IPS DF 4.7 (cell line): ENCODE measurements at regions not wholly inside any gene's neighbourhood (a gene's known extent, or its start where the extent isn't known, plus 50 kb on each side); places are given as distances from the start of the nearest gene placed in this dataset.
"Not testable (repeated sequence)": the region's sequence is repeated elsewhere in the genome, so short reads cannot be mapped to it uniquely, and the experiment has no call there.

Experiments
- DNase-seq: peaks from one replicate; pipeline ENCODE4 v3.0.0-alpha.2; 2013; ENCODE audit warnings: low spot score; ENCODE audit errors: extremely low read depth

DNA sequence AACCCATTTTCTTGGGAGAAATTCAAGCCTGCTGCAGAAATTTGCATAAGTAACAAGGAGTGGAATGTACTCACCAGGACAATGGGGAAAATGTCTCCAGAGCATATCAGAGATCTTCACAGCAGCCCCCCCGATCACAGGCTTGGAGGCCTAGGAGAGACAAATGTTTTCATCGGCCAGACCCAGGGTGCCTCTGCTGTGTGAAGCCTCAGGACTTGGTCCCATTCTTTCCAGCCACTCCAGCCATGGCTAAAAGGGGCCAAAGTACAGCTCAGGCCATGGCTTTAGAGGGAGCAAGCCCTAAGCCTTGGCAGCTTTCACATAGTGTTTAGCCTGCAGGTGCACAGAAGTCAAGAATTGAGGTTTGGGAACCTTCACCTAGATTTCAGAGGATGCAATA lies 1463.0 kb downstream of the HACE1 start:
- no peak for DNase-seq

DNA sequence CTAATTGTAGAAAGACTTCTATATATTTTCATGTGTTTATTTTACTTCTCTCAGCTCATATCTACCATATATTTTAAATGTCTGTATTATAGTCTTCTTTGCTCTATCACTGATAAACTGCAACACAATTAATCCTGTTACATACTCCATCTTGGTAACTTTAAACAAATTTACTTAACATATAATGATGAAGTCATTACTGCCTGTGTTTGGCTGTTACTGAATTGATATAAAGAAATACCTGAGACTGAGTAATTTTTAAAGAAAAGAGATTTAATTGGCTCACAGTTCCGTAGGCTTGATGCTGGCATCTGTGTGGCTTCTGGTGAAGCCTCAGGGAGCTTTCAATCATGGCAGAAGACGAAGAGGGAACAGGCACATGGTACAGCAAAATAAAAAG lies 1480.4 kb downstream of the HACE1 start:
- DNase-seq, result no peak

DNA sequence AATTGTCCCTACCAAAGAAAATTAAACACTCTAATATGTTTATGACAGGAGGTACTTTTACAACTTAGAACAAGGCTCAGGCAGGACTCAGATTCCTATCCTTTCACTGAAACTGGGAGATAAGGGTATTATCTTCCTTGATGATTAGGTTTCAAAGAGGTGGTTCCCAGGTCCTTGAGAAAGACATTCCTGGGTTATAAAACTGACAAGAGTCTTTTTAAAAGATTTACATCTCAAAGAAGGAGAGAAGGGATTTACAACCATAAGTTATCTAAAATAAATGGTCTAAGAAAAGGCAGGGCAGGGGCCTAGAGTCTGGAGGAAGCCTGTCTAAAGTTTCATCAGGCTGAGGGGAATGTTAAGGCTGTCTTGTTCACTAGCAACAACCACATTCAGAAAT lies 1492.5 kb downstream of the HACE1 start:
- no peak for DNase-seq

DNA sequence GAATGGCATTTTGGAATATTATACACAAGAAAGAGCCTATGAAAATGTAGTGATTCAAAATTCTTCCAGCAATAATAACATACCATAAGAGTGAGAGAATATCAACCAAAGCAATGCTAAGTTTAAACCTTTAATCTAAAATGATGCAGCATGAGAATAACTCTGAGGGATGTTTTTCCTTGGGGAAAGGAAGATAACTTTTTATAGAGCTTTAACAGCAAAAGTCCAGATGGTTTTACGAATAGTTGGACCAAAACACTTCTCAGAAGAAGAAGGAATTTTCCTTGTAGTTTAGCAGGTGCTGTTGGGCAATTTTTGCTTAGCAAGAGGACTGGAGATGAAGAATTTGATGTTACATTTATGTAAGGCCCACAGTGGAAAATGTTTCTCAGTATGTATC lies 1503.2 kb downstream of the HACE1 start:
- DNase-seq, result no peak

DNA sequence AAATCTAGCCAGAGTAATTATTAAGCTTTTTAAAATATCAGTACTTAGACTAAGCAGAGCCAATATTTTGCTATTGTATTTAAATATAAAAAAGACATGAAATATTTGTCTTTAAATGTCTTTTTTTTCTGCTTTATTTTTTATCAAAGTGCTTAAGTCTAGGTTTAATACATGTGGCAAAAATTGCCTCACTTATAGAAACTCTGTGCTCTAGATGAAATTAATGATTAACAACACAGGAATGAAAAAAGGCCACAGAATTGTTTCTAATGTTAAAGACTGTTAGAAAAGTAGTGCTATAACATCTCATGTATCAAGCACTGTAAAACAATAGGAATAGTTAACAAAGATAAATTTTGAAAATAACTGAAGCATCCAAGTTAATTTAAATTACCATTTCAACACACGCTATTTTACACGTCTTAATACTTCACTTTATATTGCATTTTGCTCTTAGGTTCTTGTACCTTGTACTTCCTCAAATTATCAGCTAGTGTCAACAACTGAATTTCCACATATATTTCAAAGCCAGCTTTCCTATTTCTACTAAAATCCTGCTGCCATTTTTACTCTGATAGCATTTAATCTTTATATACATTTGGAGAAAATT lies 1515.1 kb downstream of the HACE1 start:
- no peak for DNase-seq

DNA sequence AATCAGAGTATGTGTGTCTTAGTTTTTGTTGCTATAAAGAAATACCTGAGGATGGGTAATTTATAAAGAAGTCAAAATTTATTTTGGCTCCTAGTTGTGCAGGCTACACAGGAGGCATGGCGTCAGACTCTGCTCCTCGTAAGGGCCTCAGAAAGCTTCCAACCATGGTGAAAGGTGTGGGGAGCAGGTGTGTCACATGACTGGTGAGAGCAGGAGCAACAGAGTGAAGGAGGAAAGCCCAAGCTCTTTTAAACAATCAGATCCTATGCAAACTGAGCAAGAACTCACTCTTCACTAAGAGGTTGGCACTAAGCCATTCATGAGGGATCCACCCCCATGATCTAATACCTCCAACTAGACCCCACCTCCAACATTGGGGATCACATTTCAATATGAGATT lies 1524.3 kb downstream of the HACE1 start:
- DNase-seq, result no peak

DNA sequence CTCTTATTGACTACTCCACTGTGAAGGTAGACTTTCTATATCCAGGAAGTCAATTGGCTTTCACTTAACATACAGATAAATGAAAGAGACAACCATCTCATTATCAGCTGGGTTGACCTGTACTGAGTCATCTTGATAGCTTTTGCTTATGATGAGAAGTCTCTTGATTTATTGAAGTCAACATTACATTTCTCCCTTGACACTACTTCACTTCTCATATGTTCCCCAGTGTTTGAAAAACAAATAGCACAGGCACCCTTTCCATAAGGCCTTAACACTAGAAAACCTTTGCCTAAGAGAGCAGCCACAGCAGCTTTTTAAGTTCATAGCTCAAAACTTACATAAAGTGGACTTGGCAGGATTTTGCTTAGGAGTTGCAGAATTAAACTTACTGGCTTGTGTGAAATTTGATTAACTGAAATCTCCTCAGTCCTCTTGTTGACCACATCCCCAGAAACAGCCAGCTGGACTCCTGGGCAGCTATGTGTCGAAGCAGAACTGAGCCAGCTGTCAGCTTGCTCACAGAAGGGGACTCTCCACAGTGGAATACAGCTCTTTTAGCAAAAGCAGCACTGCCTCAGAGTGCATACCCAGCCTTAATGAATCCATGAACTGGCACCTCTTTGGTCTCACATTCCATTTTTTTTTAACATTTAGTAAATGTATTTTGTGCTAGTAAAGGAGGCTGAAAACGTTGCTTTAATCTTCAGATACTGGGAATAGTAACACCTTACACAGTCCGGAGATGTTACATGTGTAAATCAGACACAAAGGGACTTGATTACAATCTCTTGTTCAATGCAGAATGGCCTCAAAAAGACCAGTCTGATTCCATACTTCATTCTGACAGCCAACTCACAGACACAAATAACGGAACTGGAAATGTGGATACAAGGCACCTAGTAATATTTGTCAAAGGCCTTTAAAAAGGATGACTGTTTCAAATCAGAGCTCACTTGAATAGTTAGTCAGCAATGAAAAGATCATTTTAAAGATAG lies 1532.7 kb downstream of the HACE1 start:
- no peak for DNase-seq

DNA sequence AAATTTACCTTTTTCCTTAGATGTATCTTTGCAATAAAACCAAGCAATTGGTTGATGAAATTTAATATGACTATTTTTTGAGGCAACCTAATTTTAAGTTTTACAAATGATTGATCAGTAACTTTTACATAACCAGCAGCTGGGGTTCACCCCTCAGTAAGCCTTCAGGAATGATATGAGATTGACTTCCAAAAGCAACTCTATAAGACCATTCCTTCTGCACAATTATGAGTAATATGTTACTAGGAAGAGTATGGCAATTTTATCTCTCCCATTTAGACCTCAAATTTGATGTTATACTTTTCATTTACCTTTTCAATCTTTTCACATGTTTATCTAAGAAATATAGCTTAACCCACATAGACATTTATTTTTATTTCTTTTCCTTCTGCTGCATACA lies 1546.3 kb downstream of the HACE1 start:
- DNase-seq, result no peak

DNA sequence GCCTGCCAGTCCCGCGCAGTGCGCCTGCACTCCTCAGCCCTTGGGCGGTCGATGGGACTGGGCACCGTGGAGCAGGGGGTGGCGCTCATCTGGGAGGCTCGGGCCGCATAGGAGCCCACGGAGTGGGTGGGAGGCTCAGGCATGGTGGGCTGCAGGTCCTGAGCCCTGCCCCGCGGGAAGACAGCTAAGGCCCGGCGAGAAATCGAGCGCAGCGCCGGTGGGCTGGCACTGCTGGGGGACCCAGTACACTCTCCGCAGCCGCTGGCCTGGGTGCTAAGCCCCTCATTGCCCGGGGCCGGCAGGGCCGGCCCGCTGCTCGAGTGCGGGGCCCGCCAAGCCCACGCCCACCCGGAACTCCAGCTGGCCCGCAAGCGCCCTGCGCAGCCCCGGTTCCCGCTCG lies 1565.3 kb downstream of the HACE1 start:
- not testable (repeated sequence) for DNase-seq

DNA sequence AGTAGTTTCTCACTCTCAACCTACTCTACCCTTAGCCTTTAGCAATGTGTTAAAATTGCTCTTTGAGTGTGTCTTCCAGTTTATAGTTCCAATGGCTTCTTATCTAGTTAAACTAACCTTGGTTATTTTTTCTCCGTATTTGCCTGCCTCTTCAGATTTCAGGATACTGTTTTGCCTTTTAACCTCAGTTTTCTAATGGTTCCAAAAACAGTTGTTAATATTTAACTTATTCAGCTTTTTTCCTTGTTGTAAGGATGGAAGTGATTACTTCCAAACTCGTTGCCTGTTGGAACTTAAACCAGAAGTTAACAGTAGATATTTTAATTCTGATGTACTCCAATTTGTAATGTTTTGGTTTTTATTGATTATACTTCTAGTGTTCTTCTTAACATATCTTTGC lies 1574.9 kb downstream of the HACE1 start:
- no peak for DNase-seq

DNA sequence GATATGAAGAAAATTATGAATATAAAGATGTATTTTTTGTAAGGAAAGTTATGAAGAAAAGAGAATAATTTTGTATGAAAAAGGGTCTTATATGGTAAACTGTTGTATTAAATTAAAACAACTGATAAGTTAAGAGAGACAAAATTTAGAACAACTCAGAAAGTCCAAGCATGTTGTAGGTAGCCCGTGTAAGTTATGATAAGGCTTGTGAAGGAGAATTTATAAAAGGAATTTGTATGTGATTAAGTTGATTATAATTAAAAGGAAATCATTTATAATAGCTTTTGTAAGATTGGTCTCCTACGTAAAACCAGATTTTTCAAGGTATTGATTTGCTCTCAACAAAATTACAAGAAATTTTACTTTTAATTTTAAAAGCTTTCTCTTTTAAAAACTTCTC lies 1579.3 kb downstream of the HACE1 start:
- no peak for DNase-seq

DNA sequence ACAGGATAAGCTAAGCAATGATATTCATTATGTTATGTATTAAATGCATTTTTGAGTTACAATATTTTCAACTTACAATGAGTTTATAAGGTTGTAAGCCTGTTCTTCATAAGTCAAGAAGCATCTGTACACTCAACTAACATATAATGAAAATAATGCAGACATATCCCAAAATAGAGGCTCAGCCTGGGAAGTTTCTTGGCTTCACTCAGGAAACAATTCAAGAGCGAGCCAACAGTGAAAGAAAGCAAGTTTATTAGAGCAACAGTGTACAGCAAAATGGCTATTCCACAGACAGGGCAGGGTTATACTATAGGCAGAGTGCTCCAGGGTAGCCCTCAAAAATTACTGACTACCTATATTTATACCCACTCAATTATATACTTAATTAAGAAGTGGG lies 1581.8 kb downstream of the HACE1 start:
- DNase-seq, result no peak

DNA sequence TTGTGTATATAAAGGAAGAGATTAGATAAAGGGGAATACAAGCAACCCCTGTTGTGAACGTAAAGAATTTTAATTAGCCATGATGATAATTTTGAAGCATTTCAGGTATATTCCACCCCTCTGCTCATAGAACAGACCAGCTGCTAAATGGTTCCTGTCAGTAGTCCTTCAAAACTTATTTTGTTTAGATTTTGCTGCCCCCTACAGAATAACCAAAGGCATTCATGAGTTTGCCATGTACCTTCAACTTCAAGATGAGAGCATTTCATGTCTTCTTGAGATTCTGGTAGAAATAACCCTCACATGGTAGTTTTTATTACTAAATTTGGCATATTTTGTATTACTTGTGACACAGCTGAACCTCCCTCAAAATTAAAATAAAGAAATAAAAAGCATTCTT lies 1586.7 kb downstream of the HACE1 start:
- DNase-seq, result peak; percentile 2

DNA sequence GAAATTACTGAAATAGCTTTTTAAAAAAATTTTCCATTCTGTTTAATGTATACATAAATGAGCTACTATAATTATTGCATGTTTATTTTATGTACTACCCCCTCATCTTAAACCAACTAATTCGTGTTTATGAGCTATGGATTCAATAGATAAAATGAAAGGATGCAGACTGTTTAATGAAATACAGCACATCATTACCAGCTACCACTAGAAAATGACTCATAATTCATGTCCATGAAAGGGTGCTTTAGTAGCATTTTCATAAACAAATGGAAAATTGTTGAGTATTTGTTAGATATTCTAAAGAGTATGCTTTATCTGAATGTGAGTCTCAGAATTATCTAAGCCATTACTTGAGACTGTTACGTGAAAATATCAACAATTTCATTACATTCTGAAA lies 1590.1 kb downstream of the HACE1 start:
- DNase-seq, result no peak

DNA sequence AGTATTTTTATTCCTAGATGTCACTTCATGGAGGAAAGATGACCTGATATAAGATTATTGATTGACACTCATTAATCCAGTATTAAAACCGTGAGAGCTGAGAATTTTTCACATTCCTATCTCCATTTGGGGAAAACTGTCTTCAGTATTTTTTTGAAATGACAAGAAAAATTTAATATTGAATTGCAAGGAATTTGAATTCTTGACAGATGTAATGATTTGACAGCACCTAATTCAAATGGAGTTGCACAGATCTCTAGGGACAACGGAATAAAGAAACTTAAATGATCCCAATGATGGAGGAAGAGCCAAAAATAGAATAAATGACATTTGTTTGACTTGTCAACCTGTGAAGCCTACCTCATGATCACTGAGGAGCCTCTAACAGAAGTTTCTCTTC lies 1591.4 kb downstream of the HACE1 start:
- DNase-seq, result no peak

DNA sequence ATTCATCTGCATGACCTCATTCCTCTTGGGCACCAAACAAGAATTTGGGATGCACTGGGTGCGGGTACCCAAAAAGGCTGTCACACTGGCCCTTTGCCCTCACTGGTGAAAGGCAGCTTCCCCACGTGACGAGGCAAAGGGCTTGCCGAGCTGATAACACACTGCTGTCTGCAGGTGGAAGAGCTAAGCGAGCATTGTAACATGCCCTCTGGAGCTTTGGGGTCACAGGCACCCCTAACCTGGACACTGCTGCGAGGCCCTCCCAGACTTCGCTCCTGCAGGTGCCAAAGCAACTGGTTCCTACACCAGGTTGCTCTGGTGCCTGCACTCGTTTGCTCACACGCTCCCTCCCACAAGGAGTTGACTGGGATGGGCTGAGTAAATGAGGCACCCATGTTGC lies 1595.7 kb downstream of the HACE1 start:
- DNase-seq, result no peak

DNA sequence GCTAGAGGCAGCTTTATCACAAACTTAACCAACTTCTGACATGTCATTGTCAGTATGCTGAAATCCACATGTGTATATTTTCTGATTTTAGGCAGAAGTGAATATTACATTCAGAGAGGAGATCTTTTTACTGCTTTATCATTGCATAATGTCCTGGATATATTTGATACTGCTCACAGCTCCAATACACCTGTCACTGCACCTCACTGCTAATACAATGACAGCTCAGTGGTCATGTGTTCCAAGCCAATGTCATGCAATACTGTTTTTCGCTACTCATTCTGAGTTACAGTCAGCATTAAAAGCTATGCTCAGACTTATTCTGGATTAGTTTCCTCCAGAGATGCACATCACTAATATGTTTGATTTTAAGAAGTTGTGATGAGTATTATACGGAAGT lies 1604.6 kb downstream of the HACE1 start:
- DNase-seq, result no peak

DNA sequence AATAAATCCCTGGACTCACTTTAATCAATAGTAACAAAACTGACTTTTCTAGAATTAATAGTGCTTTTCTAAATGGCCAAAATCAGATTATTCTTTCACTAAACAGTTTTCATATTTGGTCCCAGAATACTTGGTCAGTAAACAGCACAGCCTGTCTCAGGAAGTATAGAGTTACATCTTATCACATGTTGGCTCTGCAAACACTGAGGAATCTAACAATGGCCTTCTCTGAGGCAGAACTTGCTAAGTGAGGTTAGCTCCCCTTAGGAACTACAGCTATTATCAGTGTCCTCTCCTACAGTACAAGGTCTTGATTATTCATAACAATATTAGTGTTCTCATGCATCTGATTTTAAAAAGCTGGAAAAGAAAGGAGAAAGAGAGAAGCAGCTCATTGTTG lies 1622.8 kb downstream of the HACE1 start:
- DNase-seq, result no peak

DNA sequence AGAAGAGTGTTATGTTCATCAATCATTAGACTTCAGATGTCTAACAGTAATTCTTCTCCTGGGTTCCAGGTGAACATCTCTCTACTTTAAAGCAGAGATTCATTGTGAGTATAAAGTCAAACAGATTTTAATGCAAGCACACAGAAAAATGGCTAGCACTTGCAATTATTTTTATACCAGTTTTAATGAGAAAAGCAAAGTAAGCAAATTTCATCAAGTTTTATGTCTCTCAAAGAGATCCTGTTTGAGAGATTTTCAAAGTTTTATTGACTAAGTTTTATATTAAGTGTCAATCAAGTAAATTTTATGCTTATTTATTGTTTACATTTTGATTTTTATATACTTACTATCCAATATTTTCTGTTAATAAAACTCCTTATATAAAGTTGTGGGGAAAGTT lies 1628.5 kb downstream of the HACE1 start:
- no peak for DNase-seq

DNA sequence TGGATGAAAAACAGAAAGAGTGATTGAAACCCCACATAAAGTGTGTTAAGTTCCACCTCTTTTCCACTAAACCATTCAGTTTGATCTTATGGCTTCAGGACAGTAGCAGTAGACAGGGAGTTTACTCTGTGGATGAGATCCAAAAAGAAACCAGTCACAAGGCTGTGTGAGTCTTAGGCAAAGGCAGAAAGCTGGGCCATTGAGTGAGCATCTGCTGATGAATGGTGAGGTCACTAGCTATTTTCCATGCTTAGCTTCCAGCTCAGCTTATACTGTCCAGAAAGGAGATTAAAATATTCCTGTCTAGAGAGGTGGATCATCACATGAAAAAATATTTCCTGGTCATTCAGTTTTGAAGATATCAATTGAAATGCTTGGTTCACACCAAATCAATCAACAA lies 1643.9 kb downstream of the HACE1 start:
- DNase-seq, result no peak

DNA sequence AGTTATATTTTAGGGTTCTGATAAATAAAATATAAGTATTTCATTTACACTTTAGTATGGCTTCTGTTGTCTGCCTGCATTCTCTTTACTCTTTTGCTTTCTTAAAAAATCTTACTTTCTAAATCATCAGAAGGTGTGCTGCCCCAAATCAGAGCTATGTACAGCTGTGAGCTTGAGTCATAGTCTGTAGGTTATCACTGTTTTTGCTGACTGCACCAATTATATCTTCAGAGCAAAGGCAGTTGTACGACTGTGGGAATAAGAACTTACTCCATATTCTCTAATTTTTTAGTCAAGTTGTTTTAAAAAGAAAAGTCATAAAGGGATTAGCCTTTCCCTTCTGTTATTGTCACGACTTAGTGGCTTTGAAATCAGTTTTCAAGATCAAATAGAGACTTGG lies 1649.0 kb downstream of the HACE1 start:
- DNase-seq, result no peak

DNA sequence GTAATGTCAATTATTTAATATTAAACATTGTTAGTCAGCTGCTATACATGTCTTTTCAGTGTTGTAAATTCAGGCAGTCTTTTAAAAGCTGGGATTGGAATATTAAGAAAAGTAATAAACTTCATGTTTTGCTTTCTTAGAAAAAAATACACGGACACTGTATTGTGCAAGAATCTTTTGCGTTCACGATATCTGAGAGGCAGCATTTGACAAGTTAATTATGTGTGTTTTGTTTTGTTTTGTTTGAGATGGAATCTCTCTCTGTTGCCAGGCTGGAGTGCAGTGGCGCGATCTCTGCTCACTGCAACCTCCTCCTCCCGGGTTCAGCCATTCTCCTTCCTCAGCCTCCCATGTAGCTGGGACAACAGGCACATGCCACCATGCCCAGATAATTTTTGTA lies 1661.3 kb downstream of the HACE1 start:
- no peak for DNase-seq

DNA sequence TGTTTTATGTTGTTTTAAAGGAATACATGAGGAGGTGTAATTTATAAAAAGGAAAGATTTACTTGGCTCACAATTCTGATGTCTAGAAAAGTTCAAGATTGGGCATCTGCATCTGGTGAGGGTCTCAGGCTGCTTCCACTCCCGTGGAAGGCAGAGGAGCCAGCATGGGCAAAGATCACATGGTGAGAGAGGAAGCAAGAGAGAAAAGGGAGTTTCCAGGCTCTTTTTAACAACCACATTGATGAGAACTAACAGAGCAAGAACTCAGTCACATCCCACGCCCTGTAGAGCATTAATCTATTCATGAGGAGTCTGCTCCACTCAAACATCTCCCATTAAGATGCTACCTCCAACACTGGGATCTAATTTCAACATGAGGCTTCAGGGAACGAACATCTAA lies 1666.3 kb downstream of the HACE1 start:
- DNase-seq, result no peak
